ENCODE measurements at regions not wholly inside any gene's neighbourhood (a gene's known extent, or its start where the extent isn't known, plus 50 kb on each side); places are given as distances from the start of the nearest gene placed in this dataset.

GRCh38 chr11:90737444-90738050 is 514.7 kb upstream of the CHORDC1 start:
- intact Hi-C loops (cut with micrococcal nuclease; ENCODE audit: unreplicated experiment) (no loop called here), in situ Hi-C loops (cut with HindIII; ENCODE audit: low pct_unique_long_range_greater_than_20kb, low sequenced_read_pairs) (no loop called here)
- TF ChIP-seq CTCF (IDR thresholded peaks at IDR 0.05) (no peak), REST (IDR thresholded peaks at IDR 0.05; ENCODE audit: insufficient read depth in 1 of 2, low read depth in 2 of 2, low read length in 1 of 2) (no peak), TCF7L2 (IDR thresholded peaks at IDR 0.05; ENCODE audit: low read depth, low read length) (peak; percentile 93)
- DNase-seq (ENCODE audit: low read depth, low spot score), result no peak
- CTCF ChIA-PET, result no interaction called here
- H3K9me3 ChIP-seq (ENCODE audit: control insufficient read depth, insufficient read depth, low read depth, low read length), result peaks cover 4% of the 10 kb centered on the region; the same call in 1 of the 2 replicates
- no peaks in the 10 kb centered on the region; the same call in 1 of the 2 replicates for H3K36me3 ChIP-seq (ENCODE audit: control insufficient read depth, insufficient read depth, low read length)
- H3K27me3 ChIP-seq (ENCODE audit: control insufficient read depth, insufficient read depth, low read length), result no peaks in the 10 kb centered on the region
- no peak for ATAC-seq
- POLR2A ChIA-PET, result no interaction called here
- no TSS peak for BruUV-seq (replicated peaks)
- no peak overlapping the region for H3K27ac ChIP-seq (ENCODE audit: low read length)
- no peak overlapping the region for H3K4me3 ChIP-seq (ENCODE audit: low read depth in 2 of 2, low read length in 2 of 2)
- no peaks in the 10 kb centered on the region for H3K4me1 ChIP-seq (ENCODE audit: control insufficient read depth, insufficient read depth, low read length)

GRCh38 chr11:90732486-90732885 is 509.6 kb upstream of the CHORDC1 start:
- H3K4me1 ChIP-seq (ENCODE audit: control insufficient read depth, insufficient read depth, low read length), result no peaks in the 10 kb centered on the region
- ChIA-PET CTCF (no interaction called here), POLR2A (no interaction called here)
- H3K36me3 ChIP-seq (ENCODE audit: control insufficient read depth, insufficient read depth, low read length), result no peaks in the 10 kb centered on the region; the same call in 1 of the 2 replicates
- ATAC-seq (no peak), DNase-seq (ENCODE audit: low read depth, low spot score) (no peak)
- H3K9me3 ChIP-seq (ENCODE audit: control insufficient read depth, insufficient read depth, low read depth, low read length), result peaks cover 4% of the 10 kb centered on the region; the same call in 1 of the 2 replicates
- in situ Hi-C loops (cut with HindIII; ENCODE audit: low pct_unique_long_range_greater_than_20kb, low sequenced_read_pairs), result no loop called here
- H3K4me3 ChIP-seq (ENCODE audit: low read depth in 2 of 2, low read length in 2 of 2), result no peak overlapping the region
- intact Hi-C loops (cut with micrococcal nuclease; ENCODE audit: unreplicated experiment), result no loop called here
- TF ChIP-seq POLR2AphosphoS5 (IDR thresholded peaks at IDR 0.05; ENCODE audit: low read depth, low read length), result no peak
- no peak for TF ChIP-seq REST (IDR thresholded peaks at IDR 0.05; ENCODE audit: insufficient read depth in 1 of 2, low read depth in 2 of 2, low read length in 1 of 2)
- TF ChIP-seq SIN3A (IDR thresholded peaks at IDR 0.05; ENCODE audit: borderline replicate concordance, insufficient read depth, low read depth, low read length), result no peak
- no peak for TF ChIP-seq TCF7L2 (IDR thresholded peaks at IDR 0.05; ENCODE audit: low read depth, low read length)
- TF ChIP-seq CTCF (IDR thresholded peaks at IDR 0.05), result no peak
- no TSS peak for BruUV-seq (replicated peaks)
- H3K27ac ChIP-seq (ENCODE audit: low read length), result no peak overlapping the region
- no peaks in the 10 kb centered on the region for H3K27me3 ChIP-seq (ENCODE audit: control insufficient read depth, insufficient read depth, low read length)
